Astrocyte (in vitro differentiated cells and primary cell): ENCODE measurements at regions not wholly inside any gene's neighbourhood (a gene's known extent, or its start where the extent isn't known, plus 50 kb on each side); places are given as distances from the start of the nearest gene placed in this dataset.
A peak's percentile ranks its signal among the peaks of the same experiment; 100 is the strongest.

ENCODE experiments used
- DNase-seq: peaks from one replicate; pipeline ENCODE4 v3.0.0-alpha.2; 2010; ENCODE audit warnings: low read depth
- FAIRE-seq: peaks from 2 replicates; lab custom pipeline; 2011; peaks lifted over from hg19 to GRCh38; lab: Jason Lieb, UNC
- H2AFZ ChIP-seq: 2 replicates; pipeline ENCODE4 v1.6.0; 2012; ENCODE audit warnings: low read depth, low read length, inconsistent platforms
- H3K27ac ChIP-seq: 2 replicates; pipeline ENCODE4 v1.5.1; 2011; ENCODE audit warnings: low read depth, low read length, inconsistent platforms
- H3K27me3 ChIP-seq: 2 replicates; pipeline ENCODE4 v1.6.0; 2011; ENCODE audit warnings: low read length, inconsistent platforms; ENCODE audit not compliant: insufficient read depth
- H3K36me3 ChIP-seq: 2 replicates; pipeline ENCODE4 v1.5.1; 2011; ENCODE audit warnings: low read length, inconsistent platforms; ENCODE audit not compliant: insufficient read depth
- H3K4me1 ChIP-seq: 2 replicates; pipeline ENCODE4 v1.5.1; 2011; ENCODE audit warnings: low read length, inconsistent platforms; ENCODE audit not compliant: insufficient read depth
- H3K4me2 ChIP-seq: 2 replicates; pipeline ENCODE4 v1.6.0; 2012; ENCODE audit warnings: low read length, inconsistent platforms
- H3K4me3 ChIP-seq: 2 replicates; pipeline ENCODE4 v1.5.1; 2011; ENCODE audit warnings: low read depth, mild to moderate bottlenecking, low read length, inconsistent platforms; ENCODE audit not compliant: insufficient read depth
- H3K79me2 ChIP-seq: 2 replicates; pipeline ENCODE4 v1.6.0; 2012; ENCODE audit warnings: mild to moderate bottlenecking, low read length, inconsistent platforms; ENCODE audit not compliant: insufficient read depth
- H3K9ac ChIP-seq: 2 replicates; pipeline ENCODE4 v1.6.0; 2012; ENCODE audit warnings: mild to moderate bottlenecking, low read length, inconsistent platforms
- H3K9me3 ChIP-seq: 2 replicates; pipeline ENCODE4 v1.5.1; 2012; ENCODE audit warnings: low read depth, mild to moderate bottlenecking, low read length, inconsistent platforms; ENCODE audit not compliant: insufficient read depth
- H4K20me1 ChIP-seq: 2 replicates; pipeline ENCODE4 v1.6.0; 2012; ENCODE audit warnings: low read length, inconsistent platforms; ENCODE audit not compliant: insufficient read depth
- H3K27ac Mint-ChIP-seq: one replicate; pipeline ENCODE4 v1.8.0; 2021; ENCODE audit warnings: mild to moderate bottlenecking, mixed read lengths; ENCODE audit not compliant: unreplicated experiment
- H3K27me3 Mint-ChIP-seq: one replicate; pipeline ENCODE4 v1.8.0; 2021; ENCODE audit warnings: low read depth, mixed read lengths; ENCODE audit not compliant: unreplicated experiment
- H3K36me3 Mint-ChIP-seq: one replicate; pipeline ENCODE4 v1.8.0; 2021; ENCODE audit warnings: low read depth, mixed read lengths; ENCODE audit not compliant: unreplicated experiment
- H3K4me1 Mint-ChIP-seq: one replicate; pipeline ENCODE4 v1.8.0; 2021; ENCODE audit warnings: low read depth, mixed read lengths; ENCODE audit not compliant: unreplicated experiment
- H3K4me3 Mint-ChIP-seq: one replicate; pipeline ENCODE4 v1.8.0; 2021; ENCODE audit warnings: mild to moderate bottlenecking, moderate library complexity, mixed read lengths; ENCODE audit not compliant: unreplicated experiment
- H3K9me3 Mint-ChIP-seq: one replicate; pipeline ENCODE4 v1.8.0; 2021; ENCODE audit warnings: mild to moderate bottlenecking, mixed read lengths; ENCODE audit not compliant: unreplicated experiment
- EZH2 ChIP-seq: IDR thresholded peaks from 2 replicates; pipeline ENCODE4 v1.6.1; 2012; ENCODE audit warnings: mild to moderate bottlenecking, low read length, inconsistent platforms; ENCODE audit not compliant: insufficient read depth
- TF ChIP-seq, protein P1 (sequence below): IDR thresholded peaks from 2 replicates; pipeline ENCODE4 v1.5.1; 2011; ENCODE audit warnings: low read depth, mild to moderate bottlenecking, inconsistent platforms, low read length, moderate library complexity; ENCODE audit not compliant: insufficient read depth

DNA sequence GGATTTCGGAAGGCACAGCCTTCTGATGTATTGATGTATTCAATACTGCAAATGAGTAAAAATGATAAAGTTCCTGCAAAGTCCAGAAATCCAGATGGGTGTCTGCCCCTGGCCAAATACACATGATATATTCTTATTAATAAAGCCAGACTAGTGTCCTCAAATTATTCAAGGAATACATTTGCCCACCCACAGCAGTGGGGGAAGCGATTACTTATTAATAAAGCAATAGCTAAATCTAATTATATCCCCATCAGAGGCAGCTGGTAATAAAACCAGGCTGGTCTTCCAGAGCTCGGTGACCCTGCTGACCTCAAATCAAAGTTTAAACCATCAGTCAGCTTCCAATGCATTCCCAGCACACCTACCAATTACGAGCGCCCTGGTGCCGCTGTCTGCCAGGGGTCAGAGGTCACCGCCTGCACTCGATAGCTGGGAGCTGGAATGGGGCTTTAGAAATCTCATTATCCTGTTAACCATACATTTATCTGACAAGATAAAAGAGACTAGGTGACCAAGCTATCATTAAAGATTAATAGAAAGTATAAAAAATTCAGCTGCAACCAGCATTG is 330.3 kb downstream of the UACA start:
- H3K4me3 ChIP-seq = no peak overlapping the region
- no peak overlapping the region for H3K27ac ChIP-seq
- H3K9me3 ChIP-seq = peaks cover 3% of the 10 kb centered on the region
- no peak overlapping the region for H2AFZ ChIP-seq
- Mint-ChIP-seq H3K27ac (no peak overlapping the region), H3K9me3 (peaks cover 9% of the 10 kb centered on the region), H3K4me1 (no peaks in the 10 kb centered on the region), H3K4me3 (no peak overlapping the region), H3K27me3 (peaks cover 60% of the 10 kb centered on the region), H3K36me3 (peaks cover 1% of the 10 kb centered on the region)
- no peaks in the 10 kb centered on the region for H3K36me3 ChIP-seq
- H3K4me2 ChIP-seq = no peak overlapping the region
- no peaks in the 10 kb centered on the region for H4K20me1 ChIP-seq
- TF ChIP-seq, protein P1, sequence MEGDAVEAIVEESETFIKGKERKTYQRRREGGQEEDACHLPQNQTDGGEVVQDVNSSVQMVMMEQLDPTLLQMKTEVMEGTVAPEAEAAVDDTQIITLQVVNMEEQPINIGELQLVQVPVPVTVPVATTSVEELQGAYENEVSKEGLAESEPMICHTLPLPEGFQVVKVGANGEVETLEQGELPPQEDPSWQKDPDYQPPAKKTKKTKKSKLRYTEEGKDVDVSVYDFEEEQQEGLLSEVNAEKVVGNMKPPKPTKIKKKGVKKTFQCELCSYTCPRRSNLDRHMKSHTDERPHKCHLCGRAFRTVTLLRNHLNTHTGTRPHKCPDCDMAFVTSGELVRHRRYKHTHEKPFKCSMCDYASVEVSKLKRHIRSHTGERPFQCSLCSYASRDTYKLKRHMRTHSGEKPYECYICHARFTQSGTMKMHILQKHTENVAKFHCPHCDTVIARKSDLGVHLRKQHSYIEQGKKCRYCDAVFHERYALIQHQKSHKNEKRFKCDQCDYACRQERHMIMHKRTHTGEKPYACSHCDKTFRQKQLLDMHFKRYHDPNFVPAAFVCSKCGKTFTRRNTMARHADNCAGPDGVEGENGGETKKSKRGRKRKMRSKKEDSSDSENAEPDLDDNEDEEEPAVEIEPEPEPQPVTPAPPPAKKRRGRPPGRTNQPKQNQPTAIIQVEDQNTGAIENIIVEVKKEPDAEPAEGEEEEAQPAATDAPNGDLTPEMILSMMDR = no peak
- TF ChIP-seq EZH2 = no peak
- DNase-seq = no peak
- H3K4me1 ChIP-seq = no peaks in the 10 kb centered on the region
- H3K79me2 ChIP-seq = no peaks in the 10 kb centered on the region
- peaks cover 36% of the 10 kb centered on the region for H3K27me3 ChIP-seq
- no peak for FAIRE-seq
- no peak overlapping the region for H3K9ac ChIP-seq

DNA sequence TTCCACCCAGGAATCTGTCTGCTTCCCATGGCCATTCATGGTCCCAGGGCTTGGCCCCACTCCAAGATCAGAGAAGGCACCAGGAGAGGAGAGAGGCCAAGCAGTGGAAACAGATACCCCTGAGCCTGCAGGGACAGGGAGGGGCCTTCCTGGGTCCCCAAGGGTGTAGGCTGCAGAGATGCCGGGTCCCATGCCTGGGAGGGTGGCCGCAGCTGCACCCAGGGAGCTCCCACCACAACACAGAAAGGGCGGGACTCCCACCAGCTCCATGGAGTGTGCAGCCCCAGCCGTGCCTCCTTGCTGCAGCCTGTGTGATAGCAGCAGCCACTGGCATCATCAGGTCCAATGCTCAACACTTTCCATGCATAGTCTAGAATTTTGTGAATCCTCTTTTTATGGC is 331.5 kb downstream of the UACA start:
- Mint-ChIP-seq H3K4me3 (no peak overlapping the region), H3K27me3 (peaks cover 61% of the 10 kb centered on the region), H3K27ac (no peak overlapping the region), H3K36me3 (peaks cover 1% of the 10 kb centered on the region), H3K4me1 (no peaks in the 10 kb centered on the region), H3K9me3 (peaks cover 10% of the 10 kb centered on the region)
- Histone ChIP-seq H3K79me2 (no peaks in the 10 kb centered on the region), H2AFZ (no peak overlapping the region), H3K27ac (no peak overlapping the region), H3K4me1 (no peaks in the 10 kb centered on the region), H3K9me3 (peaks cover 3% of the 10 kb centered on the region), H4K20me1 (no peaks in the 10 kb centered on the region), H3K27me3 (peaks cover 29% of the 10 kb centered on the region), H3K9ac (no peak overlapping the region), H3K36me3 (no peaks in the 10 kb centered on the region), H3K4me2 (no peak overlapping the region), H3K4me3 (no peak overlapping the region)
- FAIRE-seq (no peak), DNase-seq (no peak)
- no peak for TF ChIP-seq EZH2
- TF ChIP-seq, protein P1 = no peak

DNA sequence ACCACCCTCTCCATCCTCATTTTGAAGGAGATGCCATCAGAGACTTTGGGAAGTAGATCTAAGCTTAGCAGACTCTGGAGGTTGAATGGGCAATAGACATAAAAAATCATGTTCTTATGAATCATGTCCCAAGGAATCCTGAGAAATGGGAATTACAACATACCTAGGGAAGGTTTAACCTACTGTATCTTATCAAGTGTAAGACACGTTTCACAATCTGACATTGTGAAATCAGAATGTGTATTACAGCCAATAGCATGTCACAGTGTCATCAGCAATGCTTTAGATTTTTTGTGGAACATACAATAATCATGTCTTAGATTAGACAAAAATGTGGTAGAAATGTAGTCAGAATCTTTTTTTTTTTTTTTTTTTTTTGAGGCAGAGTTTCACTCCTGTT is 332.4 kb upstream of the TLE3 start:
- Histone ChIP-seq H3K4me2 (no peak overlapping the region), H3K36me3 (no peaks in the 10 kb centered on the region), H3K4me3 (no peak overlapping the region), H3K27ac (no peak overlapping the region), H3K79me2 (no peaks in the 10 kb centered on the region), H4K20me1 (no peaks in the 10 kb centered on the region), H3K9me3 (peaks cover 3% of the 10 kb centered on the region), H3K27me3 (peaks cover 24% of the 10 kb centered on the region), H3K9ac (no peak overlapping the region), H3K4me1 (peaks cover 3% of the 10 kb centered on the region), H2AFZ (no peak overlapping the region)
- Mint-ChIP-seq H3K4me1 (no peaks in the 10 kb centered on the region), H3K36me3 (peaks cover 3% of the 10 kb centered on the region), H3K4me3 (no peak overlapping the region), H3K27me3 (peaks cover 66% of the 10 kb centered on the region), H3K9me3 (peaks cover 10% of the 10 kb centered on the region), H3K27ac (no peak overlapping the region)
- peak; percentile 75 for DNase-seq
- no peak for FAIRE-seq
- TF ChIP-seq, protein P1 = no peak
- no peak for TF ChIP-seq EZH2
